Tibial nerve (tissue), 4 donors: ENCODE measurements at regions not wholly inside any gene's neighbourhood (a gene's known extent, or its start where the extent isn't known, plus 50 kb on each side); places are given as distances from the start of the nearest gene placed in this dataset.
A peak's percentile ranks its signal among the peaks of the same experiment; 100 is the strongest.

Experiments
- DNase-seq, 2 donors: peaks; one replicate each; pipeline ENCODE4 v3.0.0-alpha.2; 2019; ENCODE audit warnings: low spot score in 2 of 2
- H3K27ac ChIP-seq, 4 donors: fragments of 200-600 bp; sonication (generic) in 3 of 4; one replicate each; pipeline ENCODE4 v1.5.1; 2017 to 2019; ENCODE audit warnings: mild to moderate bottlenecking in 1 of 4
- H3K27me3 ChIP-seq, 2 donors: fragments of 200-600 bp; sonication (generic) in 1 of 2; one replicate each; pipeline versions ENCODE4 v1.5.1 to v1.6.0; 2017 to 2019
- H3K36me3 ChIP-seq, 3 donors: fragments of 200-600 bp; sonication (generic); one replicate each; pipeline ENCODE4 v1.5.1; 2018 to 2019
- H3K4me1 ChIP-seq, 4 donors: fragments of 200-600 bp; sonication (generic) in 3 of 4; one replicate each; pipeline ENCODE4 v1.5.1; 2017 to 2019
- H3K4me3 ChIP-seq, 4 donors: fragments of 200-600 bp; sonication (generic) in 3 of 4; one replicate each; pipeline ENCODE4 v1.5.1; 2017 to 2019; ENCODE audit warnings: mild to moderate bottlenecking in 1 of 4, moderate library complexity in 1 of 4
- H3K9me3 ChIP-seq, 4 donors: fragments of 200-600 bp; sonication (generic) in 3 of 4; one replicate each; pipeline ENCODE4 v1.5.1; 2017 to 2019
- EP300 ChIP-seq, 2 donors: sonication (generic); formaldehyde crosslinking; IDR thresholded peaks; one replicate each; pipeline ENCODE4 v1.6.1; 2017; ENCODE audit warnings: antibody characterized with exemption in 2 of 2, mild to moderate bottlenecking in 1 of 2
- POLR2A ChIP-seq, 2 donors: fragments of 450-650 bp; IDR thresholded peaks; one replicate each; pipeline ENCODE4 v1.6.1; 2017; ENCODE audit warnings: antibody characterized with exemption in 2 of 2, mild to moderate bottlenecking in 2 of 2, moderate library complexity in 2 of 2
- WGBS, 2 donors: methylation state at CpG; one replicate each; pipeline ENCODE4 v1.1.5; 2018; 5-methylcytosine and 5-hydroxymethylcytosine counted together
- TF ChIP-seq, protein P1 (sequence below), 5 experiments: fragments of 200-600 bp in 3 of 5; fragments of 450-650 bp in 2 of 5; sonication (generic) in 3 of 5; IDR thresholded peaks; one replicate each; pipeline ENCODE4 v1.5.1; 2016 to 2019; ENCODE audit warnings: antibody characterized with exemption in 5 of 5, mild to moderate bottlenecking in 3 of 5, moderate library complexity in 2 of 5

DNA sequence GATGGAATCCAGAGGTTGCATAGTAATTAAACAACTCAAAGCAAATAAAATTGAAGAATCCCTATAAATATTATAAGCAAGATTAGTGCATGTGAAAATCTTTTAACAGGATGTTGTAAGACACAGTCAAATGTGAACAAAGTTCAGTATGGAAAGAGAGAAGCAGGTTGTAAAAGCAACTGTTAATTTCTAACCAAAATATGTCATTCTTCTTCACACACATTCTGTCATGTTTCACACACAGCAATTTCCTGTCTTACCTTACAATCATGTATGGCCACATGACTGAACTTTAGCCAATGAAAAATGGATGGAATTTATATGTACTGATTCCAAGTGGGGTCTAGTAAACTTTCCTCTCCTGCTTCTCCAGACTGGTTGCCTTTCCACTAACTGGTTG, 527.7 kb upstream of the TMPRSS15 start:
- DNase-seq: no peak
- Histone ChIP-seq H3K27me3 (no peaks in the 10 kb centered on the region), H3K4me3 (no peak overlapping the region), H3K4me1 (peaks cover 0 to 8% (median 0%) of the 10 kb centered on the region in 4 donors), H3K9me3 (no peaks in the 10 kb centered on the region), H3K27ac (peak overlapping the region in 1 of 4 donors; percentile 58), H3K36me3 (no peaks in the 10 kb centered on the region)
- TF ChIP-seq POLR2A (IDR thresholded peaks at IDR 0.05) (no peak), EP300 (IDR thresholded peaks at IDR 0.05) (no peak)
- TF ChIP-seq, protein P1, sequence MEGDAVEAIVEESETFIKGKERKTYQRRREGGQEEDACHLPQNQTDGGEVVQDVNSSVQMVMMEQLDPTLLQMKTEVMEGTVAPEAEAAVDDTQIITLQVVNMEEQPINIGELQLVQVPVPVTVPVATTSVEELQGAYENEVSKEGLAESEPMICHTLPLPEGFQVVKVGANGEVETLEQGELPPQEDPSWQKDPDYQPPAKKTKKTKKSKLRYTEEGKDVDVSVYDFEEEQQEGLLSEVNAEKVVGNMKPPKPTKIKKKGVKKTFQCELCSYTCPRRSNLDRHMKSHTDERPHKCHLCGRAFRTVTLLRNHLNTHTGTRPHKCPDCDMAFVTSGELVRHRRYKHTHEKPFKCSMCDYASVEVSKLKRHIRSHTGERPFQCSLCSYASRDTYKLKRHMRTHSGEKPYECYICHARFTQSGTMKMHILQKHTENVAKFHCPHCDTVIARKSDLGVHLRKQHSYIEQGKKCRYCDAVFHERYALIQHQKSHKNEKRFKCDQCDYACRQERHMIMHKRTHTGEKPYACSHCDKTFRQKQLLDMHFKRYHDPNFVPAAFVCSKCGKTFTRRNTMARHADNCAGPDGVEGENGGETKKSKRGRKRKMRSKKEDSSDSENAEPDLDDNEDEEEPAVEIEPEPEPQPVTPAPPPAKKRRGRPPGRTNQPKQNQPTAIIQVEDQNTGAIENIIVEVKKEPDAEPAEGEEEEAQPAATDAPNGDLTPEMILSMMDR (IDR thresholded peaks at IDR 0.05): no peak

DNA sequence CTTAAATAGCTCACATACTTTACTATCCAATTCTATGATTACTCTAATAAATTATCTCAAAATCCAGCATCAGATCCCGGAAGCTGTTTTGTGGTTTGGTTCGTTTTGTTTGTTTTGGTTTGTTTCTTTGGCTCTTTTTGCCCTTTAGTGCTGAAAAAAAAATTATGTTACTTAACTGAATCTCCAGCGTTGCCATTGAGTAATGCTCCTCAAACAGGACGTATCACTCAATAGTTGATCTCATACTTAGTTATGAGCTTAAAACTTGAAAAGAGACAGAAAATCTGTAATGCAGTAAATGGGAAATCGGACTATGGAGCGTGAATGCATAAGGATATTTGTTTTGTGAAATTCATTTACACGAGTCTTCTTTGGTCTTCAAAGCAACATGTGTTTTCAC, 533.8 kb upstream of the TMPRSS15 start:
- WGBS, 2 donors: 66 to 71% methylated on average over 7 of the region's 7 CpGs

DNA sequence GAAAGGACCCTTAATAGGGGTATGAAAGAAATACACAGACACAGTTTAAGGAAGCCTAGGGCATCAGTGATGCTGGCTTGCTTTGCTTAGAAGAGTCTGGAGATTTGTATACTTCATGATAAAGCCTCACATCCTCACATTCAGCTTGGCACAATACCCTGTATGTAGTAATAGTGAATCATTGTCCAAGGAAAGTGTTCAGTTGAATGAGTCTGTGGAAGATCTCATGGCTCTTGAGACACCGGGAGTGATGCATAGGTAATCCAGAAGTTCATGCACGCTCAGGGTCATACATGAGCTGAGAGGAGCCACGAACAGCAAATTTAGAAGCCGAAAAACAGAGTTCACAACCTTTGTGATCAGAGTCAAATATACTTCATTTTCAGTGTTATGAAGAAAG, 537.2 kb upstream of the TMPRSS15 start:
- Histone ChIP-seq H3K4me1 (no peaks in the 10 kb centered on the region), H3K36me3 (no peaks in the 10 kb centered on the region), H3K9me3 (no peaks in the 10 kb centered on the region), H3K4me3 (no peak overlapping the region), H3K27me3 (no peaks in the 10 kb centered on the region), H3K27ac (no peak overlapping the region)
- TF ChIP-seq EP300 (IDR thresholded peaks at IDR 0.05): no peak
- TF ChIP-seq, protein P1 (IDR thresholded peaks at IDR 0.05): no peak
- no peak for TF ChIP-seq POLR2A (IDR thresholded peaks at IDR 0.05)
- 88 to 97% methylated on average over 4 of the region's 4 CpGs for WGBS, 2 donors
- no peak for DNase-seq

More for the DNA sequence above, 533.8 kb upstream of the TMPRSS15 start:
- H3K9me3 ChIP-seq: no peaks in the 10 kb centered on the region
- no peak overlapping the region for H3K27ac ChIP-seq
- TF ChIP-seq POLR2A (IDR thresholded peaks at IDR 0.05) (no peak), EP300 (IDR thresholded peaks at IDR 0.05) (no peak)
- TF ChIP-seq, protein P1 (IDR thresholded peaks at IDR 0.05): no peak
- H3K4me1 ChIP-seq: no peaks in the 10 kb centered on the region
- no peaks in the 10 kb centered on the region for H3K36me3 ChIP-seq
- DNase-seq: no peak
- H3K27me3 ChIP-seq: no peaks in the 10 kb centered on the region
- no peak overlapping the region for H3K4me3 ChIP-seq

DNA sequence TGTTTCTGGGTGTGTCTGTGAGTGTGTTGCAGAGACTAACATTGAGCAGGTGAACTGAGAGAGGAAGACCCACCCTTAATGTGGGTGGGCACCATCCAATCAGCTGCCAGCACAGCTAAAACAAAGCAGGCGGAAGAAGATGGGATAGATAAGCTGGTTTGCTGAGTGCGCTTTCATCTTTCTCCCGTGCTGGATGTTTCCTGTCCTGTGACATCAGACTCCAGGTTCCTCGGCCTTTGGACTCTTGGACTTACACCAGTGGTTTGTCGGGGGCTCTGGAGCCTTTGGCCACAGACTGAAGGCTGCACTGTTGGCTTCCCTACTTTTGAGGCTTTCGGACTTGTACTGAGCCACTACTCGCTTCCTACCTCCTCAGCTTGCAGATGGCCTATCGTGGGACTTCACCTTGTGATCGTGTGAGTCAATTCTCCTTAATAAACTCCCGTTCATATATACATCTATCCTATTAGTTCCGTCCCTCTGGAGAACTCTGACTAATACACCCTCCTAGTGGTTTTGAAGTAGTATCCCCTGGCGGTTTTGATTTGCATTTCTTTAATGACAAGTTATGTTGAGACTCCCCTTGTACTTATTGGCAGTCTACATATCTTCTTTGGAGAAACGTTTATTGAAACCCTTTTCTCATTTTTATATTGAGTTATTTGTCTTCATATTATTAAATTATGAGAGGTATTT, 546.6 kb upstream of the TMPRSS15 start:
- Histone ChIP-seq H3K27me3 (no peaks in the 10 kb centered on the region), H3K4me1 (no peaks in the 10 kb centered on the region), H3K9me3 (no peaks in the 10 kb centered on the region), H3K4me3 (no peak overlapping the region), H3K36me3 (no peaks in the 10 kb centered on the region), H3K27ac (no peak overlapping the region)
- WGBS, 2 donors: 86 to 89% methylated on average over 13 of the region's 13 CpGs
- DNase-seq: no peak
- TF ChIP-seq, protein P1 (IDR thresholded peaks at IDR 0.05): no peak
- TF ChIP-seq EP300 (IDR thresholded peaks at IDR 0.05) (no peak), POLR2A (IDR thresholded peaks at IDR 0.05) (no peak)

DNA sequence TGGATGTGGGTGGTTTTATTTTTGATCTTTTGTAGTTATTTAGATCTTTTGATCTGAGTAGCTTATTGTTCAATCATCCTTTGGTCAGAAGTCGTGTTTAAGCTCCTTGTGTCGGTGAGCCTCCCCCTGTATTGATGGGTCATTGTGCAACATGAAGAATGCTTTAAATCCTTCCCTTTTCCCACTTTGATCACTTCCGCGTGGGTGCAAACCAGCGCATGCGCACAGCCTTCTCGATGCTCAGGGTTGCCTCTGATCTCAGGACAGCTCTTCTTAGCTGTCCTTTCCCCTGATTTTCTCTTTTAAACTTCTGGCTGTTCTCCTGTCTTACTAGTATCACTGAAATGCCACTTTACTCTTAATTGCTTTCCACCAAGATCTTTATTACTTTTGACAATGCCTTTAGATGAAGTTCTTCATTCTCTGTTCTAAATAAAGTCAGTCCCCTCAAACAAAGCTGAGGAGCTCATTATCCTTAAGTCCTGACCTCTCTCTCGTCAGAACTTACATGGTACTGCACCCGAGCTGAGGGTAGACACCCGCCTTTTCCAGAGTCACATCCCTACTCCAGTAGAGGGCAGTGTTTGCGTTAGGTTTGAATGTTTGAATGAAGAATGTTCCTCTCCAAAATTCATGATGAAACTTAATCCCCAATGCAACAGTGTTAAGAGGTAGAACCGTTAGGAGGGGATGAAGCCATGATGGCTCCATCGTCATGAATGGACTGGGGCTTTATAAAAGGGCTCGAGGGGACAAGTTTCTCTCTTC, 547.9 kb upstream of the TMPRSS15 start:
- Histone ChIP-seq H3K27me3 (no peaks in the 10 kb centered on the region), H3K27ac (no peak overlapping the region), H3K4me1 (no peaks in the 10 kb centered on the region), H3K4me3 (no peak overlapping the region), H3K9me3 (no peaks in the 10 kb centered on the region), H3K36me3 (no peaks in the 10 kb centered on the region)
- DNase-seq: no peak
- TF ChIP-seq, protein P1 (IDR thresholded peaks at IDR 0.05): peak in 2 of 5 experiments; percentile 12 to 26
- TF ChIP-seq EP300 (IDR thresholded peaks at IDR 0.05): no peak
- WGBS, 2 donors: 66% methylated on average over 14 of the region's 14 CpGs
